Amygdala (tissue), 56 donors: ENCODE measurements at regions not wholly inside any gene's neighbourhood (a gene's known extent, or its start where the extent isn't known, plus 50 kb on each side); places are given as distances from the start of the nearest gene placed in this dataset.
A peak's percentile ranks its signal among the peaks of the same experiment; 100 is the strongest.
"Not testable (repeated sequence)": the region's sequence is repeated elsewhere in the genome, so short reads cannot be mapped to it uniquely, and the experiment has no call there.

Experiments
- DNase-seq, 56 donors: peaks; one replicate each; lab custom pipeline; 2025; lab: John Stamatoyannopoulos, UW

- no peak for DNase-seq
Observed at GRCh38 chr4:159983082-159983481, 880.2 kb downstream of the RAPGEF2 start.

GRCh38 chr4:160009656-160010493, 907.0 kb downstream of the RAPGEF2 start:
- DNase-seq = no peak

- DNase-seq = no peak
Observed at GRCh38 chr4:160019936-160020335, 917.1 kb downstream of the RAPGEF2 start.

- DNase-seq = no peak
Observed at GRCh38 chr4:160020804-160021203, 917.9 kb downstream of the RAPGEF2 start.

GRCh38 chr4:160021870-160022269, 919.0 kb downstream of the RAPGEF2 start:
- no peak for DNase-seq

- no peak for DNase-seq
Observed at GRCh38 chr4:160026721-160027120, 923.8 kb downstream of the RAPGEF2 start.

GRCh38 chr4:160034501-160034900, 931.6 kb downstream of the RAPGEF2 start:
- no peak for DNase-seq

GRCh38 chr4:160038615-160039014, 935.7 kb downstream of the RAPGEF2 start:
- DNase-seq = no peak

GRCh38 chr4:160044693-160045092, 941.8 kb downstream of the RAPGEF2 start:
- no peak for DNase-seq

GRCh38 chr4:160082432-160083207, 979.7 kb downstream of the RAPGEF2 start:
- DNase-seq = no peak

- no peak for DNase-seq
Observed at GRCh38 chr4:160091631-160092030, 988.8 kb downstream of the RAPGEF2 start.

GRCh38 chr4:160100316-160100715, 997.4 kb downstream of the RAPGEF2 start:
- no peak for DNase-seq

GRCh38 chr4:160110891-160111290, 1008.0 kb downstream of the RAPGEF2 start:
- DNase-seq = no peak

- no peak for DNase-seq
Observed at GRCh38 chr4:160117686-160118085, 1014.8 kb downstream of the RAPGEF2 start.

GRCh38 chr4:160125576-160126287, 1022.9 kb downstream of the RAPGEF2 start:
- DNase-seq = not testable (repeated sequence)

GRCh38 chr4:160127211-160127610, 1024.3 kb downstream of the RAPGEF2 start:
- no peak for DNase-seq

GRCh38 chr4:160129439-160129838, 1026.6 kb downstream of the RAPGEF2 start:
- no peak for DNase-seq

- DNase-seq = no peak
Observed at GRCh38 chr4:160136021-160136420, 1033.1 kb downstream of the RAPGEF2 start.

GRCh38 chr4:160141206-160141605, 1038.3 kb downstream of the RAPGEF2 start:
- DNase-seq = no peak

- no peak for DNase-seq
Observed at GRCh38 chr4:160142579-160142978, 1039.7 kb downstream of the RAPGEF2 start.

- peak in 1 of 56 donors; percentile 0 for DNase-seq
Observed at GRCh38 chr4:160143574-160143973, 1040.7 kb downstream of the RAPGEF2 start.
